HG02588 (cell line): ENCODE measurements at regions not wholly inside any gene's neighbourhood (a gene's known extent, or its start where the extent isn't known, plus 50 kb on each side); places are given as distances from the start of the nearest gene placed in this dataset.
"Not testable (repeated sequence)": the region's sequence is repeated elsewhere in the genome, so short reads cannot be mapped to it uniquely, and the experiment has no call there.

Experiments used
- ATAC-seq: cut with Tn5 transposase; IDR thresholded peaks from one replicate; pipeline ENCODE4 v1.9.1; 2021; ENCODE audit warnings: mild to moderate bottlenecking, moderate library complexity; ENCODE audit not compliant: unreplicated experiment

- ATAC-seq = no peak
Observed at GRCh38 chr15:81905889-81906288, 139.9 kb downstream of the MEX3B start.

GRCh38 chr15:81901319-81901718 lies 144.5 kb downstream of the MEX3B start:
- no peak for ATAC-seq

GRCh38 chr15:81899730-81900129 lies 146.1 kb downstream of the MEX3B start:
- ATAC-seq = no peak

- no peak for ATAC-seq
Observed at GRCh38 chr15:81899024-81899423, 146.8 kb downstream of the MEX3B start.

- ATAC-seq = no peak
Observed at GRCh38 chr15:81897057-81897677, 148.7 kb downstream of the MEX3B start.

- ATAC-seq = no peak
Observed at GRCh38 chr15:81896356-81896755, 149.5 kb downstream of the MEX3B start.

GRCh38 chr15:81895723-81896122 lies 150.1 kb downstream of the MEX3B start:
- no peak for ATAC-seq

- no peak for ATAC-seq
Observed at GRCh38 chr15:81894061-81894460, 151.8 kb downstream of the MEX3B start.

GRCh38 chr15:81893182-81893835 lies 152.5 kb downstream of the MEX3B start:
- ATAC-seq = no peak

- ATAC-seq = no peak
Observed at GRCh38 chr15:81890496-81890895, 155.3 kb downstream of the MEX3B start.

GRCh38 chr15:81889485-81889881 lies 156.3 kb downstream of the MEX3B start:
- no peak for ATAC-seq

- ATAC-seq = no peak
Observed at GRCh38 chr15:81888748-81889484, 156.9 kb downstream of the MEX3B start.

- no peak for ATAC-seq
Observed at GRCh38 chr15:81887912-81888311, 157.9 kb downstream of the MEX3B start.

- not testable (repeated sequence) for ATAC-seq
Observed at GRCh38 chr15:81887188-81887587, 158.6 kb downstream of the MEX3B start.

GRCh38 chr15:81886591-81886990 lies 159.2 kb downstream of the MEX3B start:
- no peak for ATAC-seq

- ATAC-seq = no peak
Observed at GRCh38 chr15:81886080-81886479, 159.7 kb downstream of the MEX3B start.

- ATAC-seq = no peak
Observed at GRCh38 chr15:81885135-81885534, 160.7 kb downstream of the MEX3B start.

GRCh38 chr15:81882504-81882903 lies 163.3 kb downstream of the MEX3B start:
- no peak for ATAC-seq

GRCh38 chr15:81880833-81881232 lies 165.0 kb downstream of the MEX3B start:
- no peak for ATAC-seq

GRCh38 chr15:81880314-81880713 lies 165.5 kb downstream of the MEX3B start:
- no peak for ATAC-seq

- ATAC-seq = not testable (repeated sequence)
Observed at GRCh38 chr15:81875717-81876116, 170.1 kb downstream of the MEX3B start.

GRCh38 chr15:81870746-81871106 lies 175.1 kb downstream of the MEX3B start:
- not testable (repeated sequence) for ATAC-seq
